Liver (tissue), 3 donors: ENCODE measurements at regions not wholly inside any gene's neighbourhood (a gene's known extent, or its start where the extent isn't known, plus 50 kb on each side); places are given as distances from the start of the nearest gene placed in this dataset.

Experiments used
- JUND ChIP-seq, 2 donors: IDR thresholded peaks; 2 replicates each; pipeline ENCODE4 v1.6.1; 2016; ENCODE audit warnings: antibody characterized with exemption in 2 of 2
- TF ChIP-seq, protein P1 (sequence below): IDR thresholded peaks from 2 replicates; pipeline ENCODE4 v1.6.1; 2016; ENCODE audit warnings: antibody characterized with exemption
- TF ChIP-seq, protein P2 (sequence below): fragments of 150-350 bp; IDR thresholded peaks from 2 replicates; pipeline ENCODE4 v1.5.1; 2017; ENCODE audit warnings: improper control_type of control experiment, low read depth, low read length; ENCODE audit not compliant: missing input control
- TF ChIP-seq, protein P3 (sequence below): IDR thresholded peaks from 2 replicates; pipeline ENCODE4 v1.6.1; 2016; ENCODE audit warnings: antibody characterized with exemption, mild to moderate bottlenecking
- TF ChIP-seq, protein P4 (sequence below): IDR thresholded peaks from 2 replicates; pipeline ENCODE4 v1.6.1; 2016; ENCODE audit warnings: antibody characterized with exemption
- donor health status: healthy.
- donor health status: healthy.

DNA sequence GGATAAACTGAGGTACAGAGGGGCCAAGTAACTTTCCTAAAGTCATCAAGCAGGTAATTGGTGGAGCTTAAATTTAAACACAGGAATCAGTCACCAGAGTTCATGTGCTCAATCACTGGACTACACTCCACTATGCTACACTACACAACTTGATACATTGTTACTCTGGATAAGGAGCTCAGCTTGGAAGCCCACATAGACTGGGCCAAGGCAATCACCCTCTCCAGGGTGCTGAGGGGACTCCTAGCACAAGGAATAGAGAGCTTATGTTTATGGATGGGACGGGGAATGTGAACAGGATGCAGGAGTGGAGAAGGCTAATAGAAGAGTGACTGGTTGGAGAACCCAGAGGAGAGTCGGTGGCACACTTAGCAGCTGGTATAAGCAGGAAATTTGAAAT lies 113.5 kb upstream of the NFIB start:
- TF ChIP-seq, protein P1, sequence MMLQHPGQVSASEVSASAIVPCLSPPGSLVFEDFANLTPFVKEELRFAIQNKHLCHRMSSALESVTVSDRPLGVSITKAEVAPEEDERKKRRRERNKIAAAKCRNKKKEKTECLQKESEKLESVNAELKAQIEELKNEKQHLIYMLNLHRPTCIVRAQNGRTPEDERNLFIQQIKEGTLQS: no peak
- TF ChIP-seq, protein P2, sequence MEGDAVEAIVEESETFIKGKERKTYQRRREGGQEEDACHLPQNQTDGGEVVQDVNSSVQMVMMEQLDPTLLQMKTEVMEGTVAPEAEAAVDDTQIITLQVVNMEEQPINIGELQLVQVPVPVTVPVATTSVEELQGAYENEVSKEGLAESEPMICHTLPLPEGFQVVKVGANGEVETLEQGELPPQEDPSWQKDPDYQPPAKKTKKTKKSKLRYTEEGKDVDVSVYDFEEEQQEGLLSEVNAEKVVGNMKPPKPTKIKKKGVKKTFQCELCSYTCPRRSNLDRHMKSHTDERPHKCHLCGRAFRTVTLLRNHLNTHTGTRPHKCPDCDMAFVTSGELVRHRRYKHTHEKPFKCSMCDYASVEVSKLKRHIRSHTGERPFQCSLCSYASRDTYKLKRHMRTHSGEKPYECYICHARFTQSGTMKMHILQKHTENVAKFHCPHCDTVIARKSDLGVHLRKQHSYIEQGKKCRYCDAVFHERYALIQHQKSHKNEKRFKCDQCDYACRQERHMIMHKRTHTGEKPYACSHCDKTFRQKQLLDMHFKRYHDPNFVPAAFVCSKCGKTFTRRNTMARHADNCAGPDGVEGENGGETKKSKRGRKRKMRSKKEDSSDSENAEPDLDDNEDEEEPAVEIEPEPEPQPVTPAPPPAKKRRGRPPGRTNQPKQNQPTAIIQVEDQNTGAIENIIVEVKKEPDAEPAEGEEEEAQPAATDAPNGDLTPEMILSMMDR: no peak
- TF ChIP-seq JUND (IDR thresholded peaks at IDR 0.05): no peak
- TF ChIP-seq, protein P3, sequence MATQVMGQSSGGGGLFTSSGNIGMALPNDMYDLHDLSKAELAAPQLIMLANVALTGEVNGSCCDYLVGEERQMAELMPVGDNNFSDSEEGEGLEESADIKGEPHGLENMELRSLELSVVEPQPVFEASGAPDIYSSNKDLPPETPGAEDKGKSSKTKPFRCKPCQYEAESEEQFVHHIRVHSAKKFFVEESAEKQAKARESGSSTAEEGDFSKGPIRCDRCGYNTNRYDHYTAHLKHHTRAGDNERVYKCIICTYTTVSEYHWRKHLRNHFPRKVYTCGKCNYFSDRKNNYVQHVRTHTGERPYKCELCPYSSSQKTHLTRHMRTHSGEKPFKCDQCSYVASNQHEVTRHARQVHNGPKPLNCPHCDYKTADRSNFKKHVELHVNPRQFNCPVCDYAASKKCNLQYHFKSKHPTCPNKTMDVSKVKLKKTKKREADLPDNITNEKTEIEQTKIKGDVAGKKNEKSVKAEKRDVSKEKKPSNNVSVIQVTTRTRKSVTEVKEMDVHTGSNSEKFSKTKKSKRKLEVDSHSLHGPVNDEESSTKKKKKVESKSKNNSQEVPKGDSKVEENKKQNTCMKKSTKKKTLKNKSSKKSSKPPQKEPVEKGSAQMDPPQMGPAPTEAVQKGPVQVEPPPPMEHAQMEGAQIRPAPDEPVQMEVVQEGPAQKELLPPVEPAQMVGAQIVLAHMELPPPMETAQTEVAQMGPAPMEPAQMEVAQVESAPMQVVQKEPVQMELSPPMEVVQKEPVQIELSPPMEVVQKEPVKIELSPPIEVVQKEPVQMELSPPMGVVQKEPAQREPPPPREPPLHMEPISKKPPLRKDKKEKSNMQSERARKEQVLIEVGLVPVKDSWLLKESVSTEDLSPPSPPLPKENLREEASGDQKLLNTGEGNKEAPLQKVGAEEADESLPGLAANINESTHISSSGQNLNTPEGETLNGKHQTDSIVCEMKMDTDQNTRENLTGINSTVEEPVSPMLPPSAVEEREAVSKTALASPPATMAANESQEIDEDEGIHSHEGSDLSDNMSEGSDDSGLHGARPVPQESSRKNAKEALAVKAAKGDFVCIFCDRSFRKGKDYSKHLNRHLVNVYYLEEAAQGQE: no peak
- TF ChIP-seq, protein P4, sequence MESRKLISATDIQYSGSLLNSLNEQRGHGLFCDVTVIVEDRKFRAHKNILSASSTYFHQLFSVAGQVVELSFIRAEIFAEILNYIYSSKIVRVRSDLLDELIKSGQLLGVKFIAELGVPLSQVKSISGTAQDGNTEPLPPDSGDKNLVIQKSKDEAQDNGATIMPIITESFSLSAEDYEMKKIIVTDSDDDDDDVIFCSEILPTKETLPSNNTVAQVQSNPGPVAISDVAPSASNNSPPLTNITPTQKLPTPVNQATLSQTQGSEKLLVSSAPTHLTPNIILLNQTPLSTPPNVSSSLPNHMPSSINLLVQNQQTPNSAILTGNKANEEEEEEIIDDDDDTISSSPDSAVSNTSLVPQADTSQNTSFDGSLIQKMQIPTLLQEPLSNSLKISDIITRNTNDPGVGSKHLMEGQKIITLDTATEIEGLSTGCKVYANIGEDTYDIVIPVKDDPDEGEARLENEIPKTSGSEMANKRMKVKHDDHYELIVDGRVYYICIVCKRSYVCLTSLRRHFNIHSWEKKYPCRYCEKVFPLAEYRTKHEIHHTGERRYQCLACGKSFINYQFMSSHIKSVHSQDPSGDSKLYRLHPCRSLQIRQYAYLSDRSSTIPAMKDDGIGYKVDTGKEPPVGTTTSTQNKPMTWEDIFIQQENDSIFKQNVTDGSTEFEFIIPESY: no peak
